Endodermal cell (in vitro differentiated cells): ENCODE measurements at regions not wholly inside any gene's neighbourhood (a gene's known extent, or its start where the extent isn't known, plus 50 kb on each side); places are given as distances from the start of the nearest gene placed in this dataset.

ENCODE experiments used
- DNase-seq: peaks from one replicate; pipeline ENCODE4 v3.0.0-alpha.2; 2017
- H3K27ac ChIP-seq: 2 replicates; pipeline ENCODE4 v1.5.1; 2013; ENCODE audit warnings: mild to moderate bottlenecking, low read depth, low read length, moderate library complexity
- H3K27me3 ChIP-seq: 2 replicates; pipeline ENCODE4 v1.6.1; 2013; ENCODE audit warnings: mild to moderate bottlenecking, low read length, moderate library complexity; ENCODE audit not compliant: insufficient read depth, control insufficient read depth, poor library complexity, severe bottlenecking
- H3K36me3 ChIP-seq: 2 replicates; pipeline ENCODE4 v1.7.0; 2013; ENCODE audit warnings: mild to moderate bottlenecking, low read length, moderate library complexity; ENCODE audit not compliant: control insufficient read depth, insufficient read depth
- H3K4me1 ChIP-seq: one replicate; pipeline ENCODE4 v1.7.0; 2013; ENCODE audit warnings: low read length; ENCODE audit not compliant: control insufficient read depth, insufficient read depth
- H3K4me3 ChIP-seq: 2 replicates; pipeline ENCODE4 v1.5.1; 2013; ENCODE audit warnings: mild to moderate bottlenecking, low read length, moderate library complexity
- H3K9ac ChIP-seq: 2 replicates; pipeline ENCODE4 v1.6.1; 2013; ENCODE audit warnings: mild to moderate bottlenecking, low read length, moderate library complexity; ENCODE audit not compliant: poor library complexity, severe bottlenecking; ENCODE audit errors: extremely low read depth
- H3K9me3 ChIP-seq: 2 replicates; pipeline ENCODE4 v1.6.1; 2013; ENCODE audit warnings: mild to moderate bottlenecking, low read length, moderate library complexity; ENCODE audit not compliant: control insufficient read depth
- H3K27ac Mint-ChIP-seq: 2 replicates; pipeline ENCODE4 v1.8.0; 2020; ENCODE audit warnings: mixed read lengths
- H3K27me3 Mint-ChIP-seq: 2 replicates; pipeline ENCODE4 v1.8.0; 2021; ENCODE audit warnings: mild to moderate bottlenecking, mixed read lengths; ENCODE audit not compliant: insufficient read depth
- H3K36me3 Mint-ChIP-seq: 2 replicates; pipeline ENCODE4 v1.8.0; 2020; ENCODE audit warnings: low read depth, mixed read lengths
- H3K4me1 Mint-ChIP-seq: 2 replicates; pipeline ENCODE4 v1.8.0; 2020; ENCODE audit warnings: mixed read lengths
- H3K4me3 Mint-ChIP-seq: 2 replicates; pipeline ENCODE4 v1.8.0; 2020; ENCODE audit warnings: mild to moderate bottlenecking, moderate library complexity, mixed read lengths
- H3K9me3 Mint-ChIP-seq: 2 replicates; pipeline ENCODE4 v1.8.0; 2020; ENCODE audit warnings: mild to moderate bottlenecking, mixed read lengths
- CTCF ChIP-seq: fragments of 200-600 bp; sonication (generic); conservative IDR thresholded peaks from 2 replicates; pipeline ENCODE4 v1.5.0; 2021; ENCODE audit warnings: antibody characterized with exemption, mild to moderate bottlenecking
- WGBS, 2 experiments: methylation state at CpG; one replicate each; pipeline versions ENCODE4 v1.1.5 to v1.1.7; 2013; ENCODE audit warnings: missing lambda C conversion rate in 2 of 2, mixed read lengths in 1 of 2; ENCODE audit not compliant: insufficient coverage in 1 of 2, insufficient read length in 1 of 2; 5-methylcytosine and 5-hydroxymethylcytosine counted together

GRCh38 chrX:16376056-16376455 is 208.8 kb downstream of the MAGEB17 start:
- H3K27me3 ChIP-seq, result no peaks in the 10 kb centered on the region
- TF ChIP-seq CTCF, result no peak
- Mint-ChIP-seq H3K36me3 (peaks cover 57% of the 10 kb centered on the region), H3K4me1 (peaks cover 2% of the 10 kb centered on the region), H3K27me3 (no peaks in the 10 kb centered on the region), H3K4me3 (no peak overlapping the region), H3K27ac (no peak overlapping the region), H3K9me3 (peaks cover 36% of the 10 kb centered on the region)
- 100% methylated on average over 2 of the region's 2 CpGs; no CpG with 5 or more reads in 1 of the 2 experiments for WGBS, 2 experiments
- H3K4me3 ChIP-seq, result no peak overlapping the region
- H3K9me3 ChIP-seq, result no peaks in the 10 kb centered on the region
- no peak overlapping the region for H3K9ac ChIP-seq
- no peaks in the 10 kb centered on the region for H3K36me3 ChIP-seq
- H3K4me1 ChIP-seq, result no peaks in the 10 kb centered on the region
- H3K27ac ChIP-seq, result no peak overlapping the region
- no peak for DNase-seq

- no peak for TF ChIP-seq CTCF
- H3K4me3 ChIP-seq, result no peak overlapping the region
- H3K9ac ChIP-seq, result no peak overlapping the region
- Mint-ChIP-seq H3K27ac (no peak overlapping the region), H3K36me3 (peaks cover 25% of the 10 kb centered on the region), H3K4me3 (no peak overlapping the region), H3K27me3 (no peaks in the 10 kb centered on the region), H3K4me1 (peaks cover 15% of the 10 kb centered on the region), H3K9me3 (peaks cover 4% of the 10 kb centered on the region)
- H3K27ac ChIP-seq, result no peak overlapping the region
- DNase-seq, result no peak
- H3K4me1 ChIP-seq, result no peaks in the 10 kb centered on the region
- no peaks in the 10 kb centered on the region for H3K9me3 ChIP-seq
- H3K27me3 ChIP-seq, result no peaks in the 10 kb centered on the region
- no peaks in the 10 kb centered on the region for H3K36me3 ChIP-seq
Observed at GRCh38 chrX:16386126-16386525, 218.8 kb downstream of the MAGEB17 start.

GRCh38 chrX:16392597-16392996 is 225.3 kb downstream of the MAGEB17 start:
- no peaks in the 10 kb centered on the region for H3K4me1 Mint-ChIP-seq
- H3K36me3 Mint-ChIP-seq, result peaks cover 22% of the 10 kb centered on the region
- no peak for DNase-seq
- Histone ChIP-seq H3K36me3 (no peaks in the 10 kb centered on the region), H3K27ac (no peak overlapping the region), H3K9me3 (no peaks in the 10 kb centered on the region), H3K4me3 (no peak overlapping the region), H3K9ac (no peak overlapping the region), H3K27me3 (no peaks in the 10 kb centered on the region), H3K4me1 (no peaks in the 10 kb centered on the region)
- no peaks in the 10 kb centered on the region for H3K27me3 Mint-ChIP-seq
- no peak overlapping the region for H3K4me3 Mint-ChIP-seq
- 80% methylated on average over 1 of the region's 2 CpGs; no CpG with 5 or more reads in 1 of the 2 experiments for WGBS, 2 experiments
- peaks cover 4% of the 10 kb centered on the region for H3K9me3 Mint-ChIP-seq
- no peak overlapping the region for H3K27ac Mint-ChIP-seq
- TF ChIP-seq CTCF, result no peak
